Ovary (tissue), 7 donors: ENCODE measurements at regions not wholly inside any gene's neighbourhood (a gene's known extent, or its start where the extent isn't known, plus 50 kb on each side); places are given as distances from the start of the nearest gene placed in this dataset.

Experiments
- DNase-seq, 5 donors: peaks; one replicate each; pipeline ENCODE4 v3.0.0-alpha.2; 2019 to 2020
- H3K27ac ChIP-seq, 2 donors: fragments of 200-600 bp; one replicate each; pipeline versions ENCODE4 v1.5.1 to v1.8.0; 2019 to 2022
- H3K27me3 ChIP-seq: fragments of 200-600 bp; one replicate; pipeline ENCODE4 v1.8.0; 2022
- H3K36me3 ChIP-seq: fragments of 200-600 bp; sonication (generic); one replicate; pipeline ENCODE4 v1.5.1; 2019
- H3K4me1 ChIP-seq: one replicate; pipeline ENCODE4 v1.8.1; 2013; ENCODE audit warnings: mild to moderate bottlenecking, moderate library complexity; ENCODE audit not compliant: insufficient read depth
- H3K4me3 ChIP-seq: fragments of 200-600 bp; sonication (generic); one replicate; pipeline ENCODE4 v1.5.1; 2017
- H3K9me3 ChIP-seq, 2 donors: fragments of 200-600 bp in 1 of 2; sonication (generic) in 1 of 2; one replicate each; pipeline versions ENCODE4 v1.5.1 to v1.8.1; 2013 to 2019; ENCODE audit warnings: mild to moderate bottlenecking in 1 of 2, moderate library complexity in 1 of 2
- EP300 ChIP-seq: sonication (generic); formaldehyde crosslinking; IDR thresholded peaks from one replicate; pipeline ENCODE4 v1.6.1; 2017; ENCODE audit warnings: antibody characterized with exemption
- POLR2A ChIP-seq: fragments of 450-650 bp; IDR thresholded peaks from one replicate; pipeline ENCODE4 v1.6.1; 2017; ENCODE audit warnings: antibody characterized with exemption, mild to moderate bottlenecking, moderate library complexity
- WGBS, 3 donors: extraction: QIAGEN DNeasy Blood & Tissue Kit in 1 of 3; methylation state at CpG; one replicate each; pipeline versions ENCODE4 v1.1.5 to v1.1.7; 2013 to 2017; 5-methylcytosine and 5-hydroxymethylcytosine counted together
- intact Hi-C, 4 donors: fragments of 100-400 bp; cut with DNase I; formaldehyde crosslinking; loops; one replicate each; pipeline versions ENCODE4 v1.11.0 to v1.15.1; 2022 to 2023
- TF ChIP-seq, protein P1 (sequence below), 3 donors: fragments of 450-650 bp in 2 of 3; fragments of 200-600 bp in 1 of 3; IDR thresholded peaks; one replicate each; pipeline versions ENCODE4 v1.5.1 to v1.8.0; 2016 to 2022; ENCODE audit warnings: antibody characterized with exemption in 3 of 3, mild to moderate bottlenecking in 1 of 3
- donor health status: DM: no; HTN: no; CAD: no; lungs with moderate emphysema.
- donor health status: DM: no; HTN: no; CAD: no.
- donor health status: Bipolar disorder and iron deficiency.
- donor health status: DM: no; HTN: no; CAD: no.
- donor health status: DM: yes; HTN: yes; CAD: no.

DNA sequence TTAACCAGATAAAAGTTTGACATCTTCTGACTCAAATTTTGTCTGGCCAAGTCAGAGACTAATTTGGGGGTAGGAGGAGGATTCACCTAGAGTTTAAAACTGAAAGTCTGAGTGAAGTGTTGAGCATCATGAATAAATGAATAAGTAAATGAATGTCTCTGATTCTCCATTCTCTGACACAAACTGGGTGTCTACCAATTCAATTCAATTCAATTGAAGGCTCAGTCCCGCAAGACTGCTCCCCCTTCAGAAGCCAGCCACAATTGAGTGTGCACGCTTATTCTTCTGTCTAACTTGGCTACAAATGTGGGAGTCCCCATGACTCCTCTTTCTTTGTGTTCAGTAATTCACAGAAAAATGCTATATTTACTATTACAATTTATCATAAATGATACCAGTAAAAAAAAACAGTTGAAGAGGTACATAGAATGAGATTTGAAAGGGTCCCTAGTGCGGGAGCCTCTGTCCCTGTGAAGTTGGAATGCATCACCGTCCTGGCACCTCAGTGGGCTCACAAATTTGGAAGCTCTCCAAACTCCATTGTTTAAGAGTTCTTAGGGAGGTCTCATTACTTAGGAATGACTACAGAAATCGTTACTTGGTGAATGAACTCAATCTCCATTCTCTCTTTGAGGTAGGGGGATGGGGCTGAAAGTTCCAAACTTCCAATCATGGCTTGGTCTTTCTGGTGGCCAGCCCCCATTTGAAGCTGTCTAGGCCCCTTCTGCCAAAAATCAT is 243.7 kb upstream of the PHYHIPL start:
- H3K27ac ChIP-seq, result no peak overlapping the region
- no peaks in the 10 kb centered on the region for H3K9me3 ChIP-seq
- TF ChIP-seq, protein P1, sequence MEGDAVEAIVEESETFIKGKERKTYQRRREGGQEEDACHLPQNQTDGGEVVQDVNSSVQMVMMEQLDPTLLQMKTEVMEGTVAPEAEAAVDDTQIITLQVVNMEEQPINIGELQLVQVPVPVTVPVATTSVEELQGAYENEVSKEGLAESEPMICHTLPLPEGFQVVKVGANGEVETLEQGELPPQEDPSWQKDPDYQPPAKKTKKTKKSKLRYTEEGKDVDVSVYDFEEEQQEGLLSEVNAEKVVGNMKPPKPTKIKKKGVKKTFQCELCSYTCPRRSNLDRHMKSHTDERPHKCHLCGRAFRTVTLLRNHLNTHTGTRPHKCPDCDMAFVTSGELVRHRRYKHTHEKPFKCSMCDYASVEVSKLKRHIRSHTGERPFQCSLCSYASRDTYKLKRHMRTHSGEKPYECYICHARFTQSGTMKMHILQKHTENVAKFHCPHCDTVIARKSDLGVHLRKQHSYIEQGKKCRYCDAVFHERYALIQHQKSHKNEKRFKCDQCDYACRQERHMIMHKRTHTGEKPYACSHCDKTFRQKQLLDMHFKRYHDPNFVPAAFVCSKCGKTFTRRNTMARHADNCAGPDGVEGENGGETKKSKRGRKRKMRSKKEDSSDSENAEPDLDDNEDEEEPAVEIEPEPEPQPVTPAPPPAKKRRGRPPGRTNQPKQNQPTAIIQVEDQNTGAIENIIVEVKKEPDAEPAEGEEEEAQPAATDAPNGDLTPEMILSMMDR (IDR thresholded peaks at IDR 0.05), result no peak
- no peak for TF ChIP-seq EP300
- DNase-seq, result no peak
- intact Hi-C loops, result no loop called here
- H3K4me1 ChIP-seq, result no peaks in the 10 kb centered on the region
- H3K4me3 ChIP-seq, result no peak overlapping the region
- 74 to 85% (median 83%) methylated on average over 5 of the region's 5 CpGs for WGBS, 3 donors
- H3K36me3 ChIP-seq, result no peaks in the 10 kb centered on the region
- no peaks in the 10 kb centered on the region for H3K27me3 ChIP-seq

DNA sequence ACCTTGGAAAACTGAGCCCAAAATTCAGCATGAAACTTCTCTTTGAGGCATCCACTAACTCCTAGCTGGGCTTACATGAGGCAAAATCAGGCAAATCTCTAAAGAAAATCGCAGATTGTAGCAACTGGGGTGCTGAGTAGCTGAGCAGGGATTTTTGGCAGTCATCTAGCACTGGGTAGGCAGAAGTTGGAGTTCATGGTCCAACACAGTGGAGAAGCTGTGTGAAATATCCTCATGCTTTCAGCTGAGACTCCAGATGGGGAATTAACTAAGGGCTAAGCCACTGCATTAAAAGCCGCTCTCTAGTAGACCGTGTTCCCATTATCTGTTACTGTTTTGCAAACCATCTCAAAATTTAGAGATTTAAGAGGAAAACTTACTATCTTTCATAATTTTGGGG is 240.1 kb upstream of the PHYHIPL start:
- no peaks in the 10 kb centered on the region for H3K36me3 ChIP-seq
- no peaks in the 10 kb centered on the region for H3K4me1 ChIP-seq
- no peak overlapping the region for H3K4me3 ChIP-seq
- no peak for DNase-seq
- no peaks in the 10 kb centered on the region for H3K9me3 ChIP-seq
- H3K27ac ChIP-seq, result no peak overlapping the region
- intact Hi-C loops, result no loop called here
- H3K27me3 ChIP-seq, result no peaks in the 10 kb centered on the region
- 79 to 83% (median 79%) methylated on average over 3 of the region's 3 CpGs for WGBS, 3 donors
- TF ChIP-seq EP300, result no peak

DNA sequence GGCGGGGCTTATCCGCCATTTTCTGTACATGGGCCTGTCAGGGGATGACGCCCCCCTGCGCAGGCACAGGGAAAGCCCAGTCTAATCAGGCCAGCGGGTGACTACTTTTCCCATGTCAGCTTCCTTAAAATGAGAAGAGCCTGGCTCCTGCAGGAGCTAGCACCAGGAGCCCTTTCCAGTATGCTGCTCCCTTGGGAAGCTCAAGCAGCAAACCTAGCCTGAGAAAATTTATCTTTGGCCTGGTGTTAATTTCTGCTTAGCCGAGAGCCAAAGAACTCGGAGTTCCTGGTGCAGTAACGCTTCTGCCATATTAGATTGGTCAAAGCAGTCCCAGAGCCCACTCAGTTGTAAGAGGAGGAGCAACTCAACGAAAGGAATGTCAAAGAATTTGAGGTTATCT is 239.0 kb upstream of the PHYHIPL start:
- H3K4me1 ChIP-seq, result no peaks in the 10 kb centered on the region
- no peak overlapping the region for H3K27ac ChIP-seq
- no peak for TF ChIP-seq POLR2A
- no peak for TF ChIP-seq EP300
- TF ChIP-seq, protein P1 (IDR thresholded peaks at IDR 0.05), result no peak
- DNase-seq, result peak in 1 of 5 donors; percentile 36
- H3K9me3 ChIP-seq, result no peaks in the 10 kb centered on the region
- H3K27me3 ChIP-seq, result no peaks in the 10 kb centered on the region
- WGBS, 3 donors, result 60 to 74% (median 69%) methylated on average over 9 of the region's 9 CpGs
- H3K36me3 ChIP-seq, result no peaks in the 10 kb centered on the region
- intact Hi-C loops, result no loop called here
- H3K4me3 ChIP-seq, result no peak overlapping the region

DNA sequence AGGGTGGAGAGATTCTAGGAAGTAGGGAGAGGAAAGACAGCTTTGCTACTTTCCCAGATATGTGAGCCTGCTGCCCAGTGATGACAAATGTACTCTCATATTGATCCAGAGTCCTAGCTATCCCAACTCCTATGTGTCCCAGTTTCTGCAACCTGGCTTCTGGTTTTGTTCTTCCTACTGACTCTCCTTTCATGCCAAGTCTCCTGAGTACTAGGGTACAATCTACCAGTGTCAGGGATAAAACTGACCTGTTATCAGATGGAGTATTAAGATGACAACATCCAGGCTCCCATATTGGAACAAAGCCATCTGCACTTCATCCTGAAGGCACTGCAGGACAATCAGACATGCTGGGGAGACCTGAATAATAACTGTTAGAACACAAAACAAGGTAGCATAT is 233.7 kb upstream of the PHYHIPL start:
- no peaks in the 10 kb centered on the region for H3K4me1 ChIP-seq
- DNase-seq, result no peak
- no peaks in the 10 kb centered on the region for H3K9me3 ChIP-seq
- no peak overlapping the region for H3K4me3 ChIP-seq
- no peak overlapping the region for H3K27ac ChIP-seq
- no peaks in the 10 kb centered on the region for H3K27me3 ChIP-seq
- H3K36me3 ChIP-seq, result no peaks in the 10 kb centered on the region
- TF ChIP-seq, protein P1 (IDR thresholded peaks at IDR 0.05), result no peak
- TF ChIP-seq EP300, result no peak
- no peak for TF ChIP-seq POLR2A
- intact Hi-C loops, result loop anchor here in 1 of 4 donors (10.0 kb wide), 1 partner anchor 158 kb away; no protein-coding TSS in a partner anchor

DNA sequence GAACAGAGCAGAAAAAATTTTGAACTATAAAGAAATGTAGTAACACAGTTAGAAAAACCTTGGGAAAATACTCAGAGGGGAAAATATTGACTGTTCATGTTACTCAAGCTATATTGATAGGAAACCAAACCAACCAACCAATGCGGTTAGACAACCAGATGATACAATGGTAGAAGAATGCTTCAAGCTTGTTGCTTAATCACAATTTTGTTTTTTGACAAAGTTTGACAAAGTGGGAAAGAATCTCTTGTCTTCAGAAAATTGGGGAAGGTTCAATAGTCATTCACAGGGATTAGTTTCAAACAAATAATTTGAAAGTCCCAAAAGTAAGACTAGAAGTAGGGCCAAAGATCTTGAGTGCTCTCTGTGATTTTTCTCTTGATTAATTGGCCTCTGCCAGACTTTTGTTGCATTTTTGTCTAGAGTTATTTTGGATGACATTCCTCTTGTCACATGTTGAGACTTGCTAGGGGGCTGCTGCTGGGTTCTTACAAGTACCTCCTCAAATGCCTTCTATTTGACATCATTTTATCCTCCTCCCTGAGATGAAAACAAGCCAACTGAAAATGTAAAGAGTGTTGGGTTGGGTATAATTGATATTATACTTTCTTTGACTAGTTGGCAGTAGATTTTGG is 233.1 kb upstream of the PHYHIPL start:
- no peak for DNase-seq
- Histone ChIP-seq H3K27ac (no peak overlapping the region), H3K4me1 (no peaks in the 10 kb centered on the region), H3K36me3 (no peaks in the 10 kb centered on the region), H3K27me3 (no peaks in the 10 kb centered on the region), H3K4me3 (no peak overlapping the region), H3K9me3 (no peaks in the 10 kb centered on the region)
- WGBS, 3 donors, result 93 to 97% (median 94%) methylated on average over 1 of the region's 1 CpG
- intact Hi-C loops, result loop anchor here in 1 of 4 donors (10.0 kb wide), 1 partner anchor 159 kb away; no protein-coding TSS in a partner anchor
- TF ChIP-seq, protein P1 (IDR thresholded peaks at IDR 0.05), result no peak
- TF ChIP-seq POLR2A (no peak), EP300 (no peak)
